ENCODE measurements at regions not wholly inside any gene's neighbourhood (a gene's known extent, or its start where the extent isn't known, plus 50 kb on each side); places are given as distances from the start of the nearest gene placed in this dataset.

DNA sequence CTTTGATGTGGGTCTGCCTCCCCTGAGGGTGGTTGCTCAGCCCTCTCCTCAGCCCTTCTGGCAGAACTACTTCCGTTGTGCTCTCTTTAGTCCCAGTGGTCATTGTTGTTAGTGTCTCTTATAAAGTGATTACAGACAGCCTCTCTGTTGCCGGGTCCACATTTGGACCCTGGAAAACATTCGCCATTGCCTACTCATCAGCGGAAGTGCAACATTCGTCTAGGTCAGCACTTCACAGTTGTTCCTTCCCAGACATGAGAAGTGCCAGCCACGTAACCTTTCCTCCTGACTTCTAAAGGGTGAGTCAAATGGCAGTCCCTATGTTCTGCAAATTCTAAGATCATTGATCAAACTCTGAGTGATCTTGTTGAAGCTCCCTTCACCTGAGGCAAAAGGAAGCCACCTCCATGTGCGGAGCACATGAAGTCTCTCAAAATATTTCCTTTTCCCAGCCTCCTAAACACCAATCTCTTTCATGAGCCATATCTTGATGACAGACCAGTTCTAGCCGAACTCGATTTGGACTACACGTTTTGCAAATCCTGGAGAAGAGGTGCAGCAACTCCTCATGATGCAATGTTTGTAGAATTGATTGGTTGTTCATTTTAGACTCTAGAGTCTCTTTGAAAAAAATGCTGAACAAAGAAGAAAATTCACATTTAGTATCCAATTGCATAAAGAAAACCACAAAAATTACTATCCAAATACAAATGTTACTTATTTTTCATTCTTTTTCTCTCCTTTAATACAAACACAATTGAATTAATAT, 163.8 kb downstream of the RPL10L start:
- DNase-seq (ENCODE audit: low read depth): no peak
- no peak overlapping the region for H3K4me3 ChIP-seq (ENCODE audit: low read length)
- TF ChIP-seq, protein P1, sequence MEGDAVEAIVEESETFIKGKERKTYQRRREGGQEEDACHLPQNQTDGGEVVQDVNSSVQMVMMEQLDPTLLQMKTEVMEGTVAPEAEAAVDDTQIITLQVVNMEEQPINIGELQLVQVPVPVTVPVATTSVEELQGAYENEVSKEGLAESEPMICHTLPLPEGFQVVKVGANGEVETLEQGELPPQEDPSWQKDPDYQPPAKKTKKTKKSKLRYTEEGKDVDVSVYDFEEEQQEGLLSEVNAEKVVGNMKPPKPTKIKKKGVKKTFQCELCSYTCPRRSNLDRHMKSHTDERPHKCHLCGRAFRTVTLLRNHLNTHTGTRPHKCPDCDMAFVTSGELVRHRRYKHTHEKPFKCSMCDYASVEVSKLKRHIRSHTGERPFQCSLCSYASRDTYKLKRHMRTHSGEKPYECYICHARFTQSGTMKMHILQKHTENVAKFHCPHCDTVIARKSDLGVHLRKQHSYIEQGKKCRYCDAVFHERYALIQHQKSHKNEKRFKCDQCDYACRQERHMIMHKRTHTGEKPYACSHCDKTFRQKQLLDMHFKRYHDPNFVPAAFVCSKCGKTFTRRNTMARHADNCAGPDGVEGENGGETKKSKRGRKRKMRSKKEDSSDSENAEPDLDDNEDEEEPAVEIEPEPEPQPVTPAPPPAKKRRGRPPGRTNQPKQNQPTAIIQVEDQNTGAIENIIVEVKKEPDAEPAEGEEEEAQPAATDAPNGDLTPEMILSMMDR (conservative IDR thresholded peaks at IDR 0.05; ENCODE audit: low read length): no peak

DNA sequence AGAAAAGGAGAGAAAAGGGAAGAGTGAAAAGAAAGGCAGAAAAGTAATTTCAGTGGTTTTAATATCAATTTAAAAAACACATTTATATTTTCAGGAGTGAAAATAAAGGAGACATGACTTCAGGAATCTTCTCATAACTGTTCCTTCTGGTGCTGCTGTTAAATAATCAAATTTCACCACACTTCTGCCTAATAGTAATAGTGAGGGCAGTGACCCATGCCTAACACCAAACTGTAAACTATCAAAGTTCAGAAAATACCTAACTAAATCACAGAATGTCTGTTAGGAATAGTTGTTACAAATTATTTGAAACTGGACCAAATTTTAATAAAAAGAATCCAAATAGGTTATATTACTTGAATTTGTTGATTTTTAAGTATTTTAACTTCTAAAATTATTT, 169.4 kb downstream of the RPL10L start:
- H3K4me3 ChIP-seq (ENCODE audit: low read length): no peak overlapping the region
- DNase-seq (ENCODE audit: low read depth): no peak
- TF ChIP-seq, protein P1 (conservative IDR thresholded peaks at IDR 0.05; ENCODE audit: low read length): no peak

DNA sequence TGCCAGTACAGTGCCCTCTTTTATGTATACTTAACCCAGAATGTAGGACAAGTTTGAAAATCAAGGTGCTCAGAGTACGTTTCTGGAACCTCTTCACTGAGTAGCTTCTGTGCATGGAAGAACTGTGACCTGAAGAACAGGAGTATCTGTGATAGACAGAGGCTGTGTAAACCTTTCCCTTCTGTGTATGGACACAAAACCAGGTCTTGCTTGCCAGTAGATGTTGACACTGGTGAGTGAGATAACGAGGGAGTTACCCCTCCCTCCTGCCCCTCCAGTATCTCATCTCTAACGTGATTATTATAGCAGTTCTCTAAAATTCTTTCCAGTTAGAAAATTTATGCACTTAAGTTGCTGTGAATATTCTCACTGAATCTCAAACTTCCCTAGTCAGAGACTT, 170.8 kb downstream of the RPL10L start:
- H3K4me3 ChIP-seq (ENCODE audit: low read length): no peak overlapping the region
- no peak for DNase-seq (ENCODE audit: low read depth)
- TF ChIP-seq, protein P1 (conservative IDR thresholded peaks at IDR 0.05; ENCODE audit: low read length): no peak

DNA sequence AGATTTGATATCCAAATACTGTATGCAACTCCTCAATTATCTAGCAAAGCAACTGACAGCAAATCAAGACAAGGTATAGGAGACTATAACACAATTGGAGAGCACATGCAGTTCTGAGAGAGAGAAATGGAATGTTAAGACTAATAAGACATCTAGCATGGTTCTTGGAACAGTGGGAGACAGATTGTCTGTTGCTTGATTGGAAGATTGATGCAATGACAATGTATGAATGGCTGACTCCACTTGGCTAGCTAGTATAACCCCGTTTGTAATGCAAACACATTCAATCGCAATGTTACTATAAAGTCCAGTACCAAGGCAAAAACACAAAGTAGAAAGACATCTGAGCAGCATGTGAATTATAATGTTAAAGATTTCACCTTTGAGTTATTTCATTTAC, 179.3 kb downstream of the RPL10L start:
- no peak overlapping the region for H3K4me3 ChIP-seq (ENCODE audit: low read length)
- TF ChIP-seq, protein P1 (conservative IDR thresholded peaks at IDR 0.05; ENCODE audit: low read length): no peak
- DNase-seq (ENCODE audit: low read depth): no peak

GRCh38 chr14:46464341-46464740, 187.2 kb downstream of the RPL10L start:
- TF ChIP-seq, protein P1 (conservative IDR thresholded peaks at IDR 0.05; ENCODE audit: low read length): no peak
- DNase-seq (ENCODE audit: low read depth): no peak
- no peak overlapping the region for H3K4me3 ChIP-seq (ENCODE audit: low read length)

DNA sequence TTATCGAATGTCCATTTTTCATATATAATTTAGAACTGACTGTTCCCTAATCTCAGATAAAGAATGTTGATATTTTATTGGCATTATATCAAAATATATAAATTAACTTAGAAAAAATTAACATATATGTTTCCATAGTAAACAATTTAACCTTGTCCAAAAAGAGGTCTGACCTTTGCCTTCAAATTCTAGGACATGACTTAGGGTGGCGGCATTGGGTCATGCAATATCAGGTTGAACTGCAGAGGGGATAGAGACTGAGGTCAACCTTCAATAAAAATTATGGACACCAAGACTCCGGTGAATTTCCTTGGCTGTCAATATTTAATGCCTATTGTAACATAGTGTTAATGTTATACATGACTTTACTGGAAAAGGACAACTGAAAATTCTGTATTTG, 199.8 kb downstream of the RPL10L start:
- no peak for DNase-seq (ENCODE audit: low read depth)
- H3K4me3 ChIP-seq (ENCODE audit: low read length): no peak overlapping the region
- TF ChIP-seq, protein P1 (conservative IDR thresholded peaks at IDR 0.05; ENCODE audit: low read length): no peak

DNA sequence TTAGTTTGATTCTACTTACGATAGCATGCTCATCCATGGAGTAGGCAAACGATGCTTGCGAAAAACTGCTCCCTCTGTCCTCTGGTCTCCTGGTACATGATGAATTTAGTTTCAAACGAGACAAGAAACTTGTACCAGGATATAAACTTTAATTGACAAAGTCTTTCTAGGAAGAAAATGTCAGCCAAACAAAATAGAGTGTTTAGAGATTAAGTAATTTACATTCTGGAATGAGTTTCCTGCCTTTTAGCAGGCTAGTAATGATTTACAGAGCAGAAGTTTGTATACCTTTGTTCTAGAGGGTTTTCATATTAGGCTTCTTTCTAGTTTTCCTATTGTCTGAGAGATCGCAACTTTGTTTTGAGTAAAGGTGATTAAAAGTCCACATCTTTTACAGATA, 206.9 kb downstream of the RPL10L start:
- no peak overlapping the region for H3K4me3 ChIP-seq (ENCODE audit: low read length)
- DNase-seq (ENCODE audit: low read depth): no peak
- TF ChIP-seq, protein P1 (conservative IDR thresholded peaks at IDR 0.05; ENCODE audit: low read length): no peak

All from AG10803 (cell line).